IMR-90 (cell line): ENCODE measurements at regions not wholly inside any gene's neighbourhood (a gene's known extent, or its start where the extent isn't known, plus 50 kb on each side); places are given as distances from the start of the nearest gene placed in this dataset.

ENCODE experiments used
- ATAC-seq: fragments of 200-7000 bp; cut with Tn5 transposase; 2 replicates; pipeline ENCODE4 v1.9.1; 2020; ENCODE audit warnings: low read depth, mild to moderate bottlenecking, moderate library complexity
- BruUV-seq: library from RNA; stranded (reverse); fragments of 400-500 nt; replicated peaks from 2 replicates; lab custom pipeline; 2021; lab: Mats Ljungman, UMichigan
- CTCF ChIA-PET: fragments of 300-600 bp; formaldehyde crosslinking; extraction: SDS; loops from one replicate; lab custom pipeline; 2021; ENCODE audit warnings: antibody characterized with exemption; lab: Yijun Ruan, JAX
- POLR2A ChIA-PET: fragments of 300-600 bp; sonication (Branson Sonifier 250); formaldehyde crosslinking; loops from one replicate; lab custom pipeline; 2022; ENCODE audit warnings: antibody characterized with exemption; ENCODE audit not compliant: unreplicated experiment; lab: Charles Lee
- DNase-seq: peaks from one replicate; pipeline ENCODE4 v3.0.0; 2013
- H2AFZ ChIP-seq: replicated peaks from 2 replicates; pipeline ENCODE3; 2013; ENCODE audit warnings: low read length, mild to moderate bottlenecking; ENCODE audit not compliant: poor library complexity
- H2AK5ac ChIP-seq: 2 replicates; pipeline ENCODE4 v1.6.1; 2013; ENCODE audit warnings: low read depth, low read length, inconsistent platforms
- H2AK9ac ChIP-seq: replicated peaks from 2 replicates; pipeline ENCODE3; 2013; ENCODE audit warnings: mild to moderate bottlenecking, low read depth, low read length, moderate library complexity; ENCODE audit not compliant: poor library complexity
- H2BK120ac ChIP-seq: 2 replicates; pipeline ENCODE4 v1.6.1; 2013; ENCODE audit warnings: low read depth, low read length, inconsistent platforms
- H2BK15ac ChIP-seq: 3 replicates; pipeline ENCODE4 v1.6.1; 2013; ENCODE audit warnings: low read depth, low read length, inconsistent platforms
- H2BK20ac ChIP-seq: 2 replicates; pipeline ENCODE4 v1.6.1; 2013; ENCODE audit warnings: low read depth, mild to moderate bottlenecking, inconsistent platforms, low read length, moderate library complexity
- H2BK5ac ChIP-seq: 2 replicates; pipeline ENCODE4 v1.6.1; 2013; ENCODE audit warnings: mild to moderate bottlenecking, low read depth, low read length, inconsistent platforms; ENCODE audit not compliant: poor library complexity, severe bottlenecking
- H3K14ac ChIP-seq: replicated peaks from 2 replicates; pipeline ENCODE4 v1.6.1; 2013; ENCODE audit warnings: low read depth, low read length, inconsistent platforms
- H3K18ac ChIP-seq: 2 replicates; pipeline ENCODE4 v1.6.1; 2013; ENCODE audit warnings: low read depth, low read length, control low read depth
- H3K23ac ChIP-seq: 2 replicates; pipeline ENCODE4 v1.6.1; 2013; ENCODE audit warnings: low read depth, low read length, inconsistent platforms
- H3K27ac ChIP-seq: 2 replicates; pipeline ENCODE4 v1.5.1; 2013; ENCODE audit warnings: mild to moderate bottlenecking, control low read depth, low read length; ENCODE audit not compliant: insufficient read depth
- H3K27me3 ChIP-seq: 2 replicates; pipeline ENCODE4 v1.6.1; 2013; ENCODE audit warnings: low read length; ENCODE audit not compliant: control insufficient read depth, insufficient read depth
- H3K36me3 ChIP-seq: 2 replicates; pipeline ENCODE4 v1.6.1; 2013; ENCODE audit warnings: low read length, mixed read lengths; ENCODE audit not compliant: control insufficient read depth, insufficient read depth
- H3K4ac ChIP-seq: 2 replicates; pipeline ENCODE4 v1.6.1; 2013; ENCODE audit warnings: low read depth, low read length, inconsistent platforms
- H3K4me1 ChIP-seq: 2 replicates; pipeline ENCODE4 v1.6.1; 2013; ENCODE audit warnings: low read length, mixed read lengths; ENCODE audit not compliant: control insufficient read depth, insufficient read depth
- H3K4me2 ChIP-seq: 2 replicates; pipeline ENCODE4 v1.6.1; 2013; ENCODE audit warnings: low read depth, mild to moderate bottlenecking, control low read depth, low read length, moderate library complexity
- H3K4me3 ChIP-seq: 2 replicates; pipeline ENCODE4 v1.5.1; 2013; ENCODE audit warnings: low read depth, mild to moderate bottlenecking, control low read depth, low read length, moderate library complexity; ENCODE audit not compliant: insufficient read depth
- H3K56ac ChIP-seq: 2 replicates; pipeline ENCODE4 v1.6.1; 2013; ENCODE audit warnings: low read length, inconsistent platforms; ENCODE audit not compliant: insufficient read depth; ENCODE audit errors: extremely low read depth
- H3K79me1 ChIP-seq, 2 experiments: 2 replicates each; pipeline ENCODE4 v1.6.1; 2013; ENCODE audit warnings: low read length in 2 of 2, inconsistent platforms in 1 of 2, low read depth in 1 of 2
- H3K9ac ChIP-seq: 2 replicates; pipeline ENCODE4 v1.6.1; 2013; ENCODE audit warnings: low read depth, low read length, control low read depth
- H3K9me1 ChIP-seq: 2 replicates; pipeline ENCODE4 v1.6.1; 2013; ENCODE audit warnings: low read length, inconsistent platforms; ENCODE audit not compliant: insufficient read depth
- H3K9me3 ChIP-seq: 2 replicates; pipeline ENCODE4 v1.6.1; 2013; ENCODE audit warnings: low read length; ENCODE audit not compliant: control insufficient read depth, insufficient read depth
- H4K20me1 ChIP-seq: 2 replicates; pipeline ENCODE4 v1.6.1; 2013; ENCODE audit warnings: low read length, inconsistent platforms; ENCODE audit not compliant: insufficient read depth
- H4K5ac ChIP-seq: 2 replicates; pipeline ENCODE4 v1.6.1; 2013; ENCODE audit warnings: mild to moderate bottlenecking, low read depth, low read length, control low read depth
- H4K8ac ChIP-seq, 2 experiments: 2 replicates each; pipeline ENCODE4 v1.6.1; 2013; ENCODE audit warnings: low read depth in 2 of 2, low read length in 2 of 2, control low read depth in 1 of 2, inconsistent platforms in 1 of 2
- H4K91ac ChIP-seq: 2 replicates; pipeline ENCODE4 v1.6.1; 2013; ENCODE audit warnings: low read depth, low read length, inconsistent platforms; ENCODE audit not compliant: insufficient read depth
- BHLHE40 ChIP-seq: fragments of 150-350 bp; IDR thresholded peaks from 2 replicates; pipeline ENCODE4 v1.6.1; 2016; ENCODE audit warnings: mild to moderate bottlenecking, low read depth, low read length
- MAFK ChIP-seq: IDR thresholded peaks from 2 replicates; pipeline ENCODE4 v1.6.1; 2012; ENCODE audit warnings: low read depth, low read length, improper control_type of control experiment
- NFE2L2 ChIP-seq: fragments of 150-350 bp; IDR thresholded peaks from 2 replicates; pipeline ENCODE4 v1.6.1; 2016; ENCODE audit warnings: low read depth, mild to moderate bottlenecking, low read length
- RCOR1 ChIP-seq: IDR thresholded peaks from 2 replicates; pipeline ENCODE4 v1.6.1; 2012; ENCODE audit warnings: mild to moderate bottlenecking, low read length, improper control_type of control experiment; ENCODE audit not compliant: insufficient replicate concordance
- WGBS, 2 experiments: methylation state at CpG; one replicate each; pipeline versions ENCODE4 v1.1.5 to v1.1.7; 2013; ENCODE audit warnings: missing lambda C conversion rate in 2 of 2; ENCODE audit not compliant: insufficient read length in 1 of 2; ENCODE audit errors: extremely low coverage in 2 of 2; 5-methylcytosine and 5-hydroxymethylcytosine counted together
- dilution Hi-C: fragments of 300-500 bp; cut with HindIII; formaldehyde crosslinking; loops from one replicate; pipeline ENCODE4 v1.14.3; 2018; ENCODE audit warnings: low sequenced_read_pairs; ENCODE audit not compliant: unreplicated experiment
- in situ Hi-C: fragments of 300-500 bp; cut with MboI; formaldehyde crosslinking; loops from 3 replicates; pipeline ENCODE4 v1.14.3; 2019; ENCODE audit warnings: low sequenced_read_pairs, inconsistent platforms, mixed read lengths
- intact Hi-C: fragments of 100-400 bp; cut with micrococcal nuclease; formaldehyde crosslinking; loops from 2 replicates; pipeline ENCODE4 v1.10.0; 2022

- Histone ChIP-seq H3K9me1 (no peaks in the 10 kb centered on the region), H3K79me1 (no peaks in the 10 kb centered on the region), H3K4ac (no peak overlapping the region), H3K4me2 (no peak overlapping the region), H3K14ac (no peak overlapping the region), H3K9ac (no peak overlapping the region), H2AFZ (no peak overlapping the region), H3K56ac (no peak overlapping the region), H2BK20ac (no peak overlapping the region), H3K27ac (no peak overlapping the region), H2AK9ac (no peak overlapping the region), H3K23ac (no peak overlapping the region), H3K9me3 (peaks cover 10% of the 10 kb centered on the region), H3K27me3 (no peaks in the 10 kb centered on the region), H3K4me1 (no peaks in the 10 kb centered on the region), H2BK120ac (no peak overlapping the region), H4K20me1 (no peaks in the 10 kb centered on the region), H3K18ac (no peak overlapping the region), H4K8ac (no peak overlapping the region), H3K4me3 (no peak overlapping the region), H4K91ac (no peak overlapping the region), H2AK5ac (no peak overlapping the region), H4K5ac (no peak overlapping the region), H2BK15ac (no peak overlapping the region), H2BK5ac (no peak overlapping the region), H3K36me3 (no peaks in the 10 kb centered on the region)
- TF ChIP-seq MAFK = peak; percentile 98
- TF ChIP-seq BHLHE40 = no peak
- TF ChIP-seq RCOR1 = no peak
- TF ChIP-seq NFE2L2 = peak; percentile 53; the same call in 1 of the 2 replicates
- intact Hi-C loops (no loop called here), dilution Hi-C loops (no loop called here), in situ Hi-C loops (no loop called here)
- no CpG with 5 or more reads among the region's 3 CpGs for WGBS, 2 experiments
- no TSS peak for BruUV-seq
- DNase-seq (no peak), ATAC-seq (no peak)
- ChIA-PET POLR2A (no interaction called here), CTCF (no interaction called here)
These were observed 1021.5 kb downstream of the TMEM121 start for GRCh38 chr14:106547735-106548434.
